AG10803 (cell line): ENCODE measurements at regions not wholly inside any gene's neighbourhood (a gene's known extent, or its start where the extent isn't known, plus 50 kb on each side); places are given as distances from the start of the nearest gene placed in this dataset.

Experiments
- DNase-seq: peaks from one replicate; pipeline ENCODE4 v3.0.0; 2010; ENCODE audit warnings: low read depth
- H3K4me3 ChIP-seq: 2 replicates; pipeline ENCODE4 v1.5.1; 2011; ENCODE audit warnings: mild to moderate bottlenecking, low read length, control low read depth
- CTCF ChIP-seq: conservative IDR thresholded peaks from 2 replicates; pipeline ENCODE4 v1.5.1; 2011; ENCODE audit warnings: mild to moderate bottlenecking, low read length, control low read depth, inconsistent platforms

- H3K4me3 ChIP-seq: no peak overlapping the region
- no peak for DNase-seq
Measured at GRCh38 chr22:49140911-49141665, 686.6 kb downstream of the BRD1 start.

GRCh38 chr22:49139492-49140151 is 688.1 kb downstream of the BRD1 start:
- no peak for DNase-seq
- H3K4me3 ChIP-seq: no peak overlapping the region
- no peak for TF ChIP-seq CTCF

More at GRCh38 chr22:49140911-49141665, 686.6 kb downstream of the BRD1 start:
- TF ChIP-seq CTCF: no peak

- DNase-seq: no peak
- TF ChIP-seq CTCF: no peak
Measured at GRCh38 chr22:49138250-49138790, 689.4 kb downstream of the BRD1 start.

GRCh38 chr22:49137206-49137840 is 690.4 kb downstream of the BRD1 start:
- no peak overlapping the region for H3K4me3 ChIP-seq
- no peak for TF ChIP-seq CTCF
- DNase-seq: no peak

More at GRCh38 chr22:49138250-49138790, 689.4 kb downstream of the BRD1 start:
- H3K4me3 ChIP-seq: no peak overlapping the region

GRCh38 chr22:49136816-49137180 is 690.9 kb downstream of the BRD1 start:
- DNase-seq: no peak
- H3K4me3 ChIP-seq: no peak overlapping the region
- TF ChIP-seq CTCF: no peak

- no peak overlapping the region for H3K4me3 ChIP-seq
- DNase-seq: no peak
- TF ChIP-seq CTCF: no peak
Measured at GRCh38 chr22:49136041-49136815, 691.4 kb downstream of the BRD1 start.
